ENCODE measurements at regions not wholly inside any gene's neighbourhood (a gene's known extent, or its start where the extent isn't known, plus 50 kb on each side); places are given as distances from the start of the nearest gene placed in this dataset.

GRCh38 chr3:117407317-117407716 lies 697.7 kb downstream of the TUSC7 start:
- DNase-seq (ENCODE audit: insufficient read length, low spot score) (no peak), FAIRE-seq (no peak)
- TF ChIP-seq CTCF (IDR thresholded peaks at IDR 0.05; ENCODE audit: insufficient read depth, missing control alignments): peak; percentile 23

DNA sequence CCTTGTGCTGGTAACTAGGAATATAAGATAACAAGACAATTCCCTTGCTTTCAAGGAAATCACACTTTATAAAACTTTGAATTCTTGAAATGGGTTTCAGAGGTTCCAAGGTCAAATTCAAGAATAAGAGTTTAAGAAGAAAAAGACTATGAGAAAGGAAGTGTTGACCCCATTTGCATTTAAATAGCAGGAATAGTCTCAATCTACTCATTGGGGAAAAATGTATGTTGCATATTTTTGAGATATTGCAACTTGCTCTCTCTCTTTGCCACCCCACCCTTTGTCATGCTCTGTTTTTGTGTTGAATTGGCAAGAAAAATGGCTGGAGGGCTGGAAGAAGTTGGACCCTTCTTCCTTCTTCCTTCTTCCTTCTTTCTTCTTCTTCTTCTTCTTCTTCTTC lies 699.2 kb downstream of the TUSC7 start:
- no peak for TF ChIP-seq CTCF (IDR thresholded peaks at IDR 0.05; ENCODE audit: insufficient read depth, missing control alignments)
- no peak for DNase-seq (ENCODE audit: insufficient read length, low spot score)
- FAIRE-seq: no peak

GRCh38 chr3:117409256-117409655 lies 699.7 kb downstream of the TUSC7 start:
- DNase-seq (ENCODE audit: insufficient read length, low spot score): no peak
- TF ChIP-seq CTCF (IDR thresholded peaks at IDR 0.05; ENCODE audit: insufficient read depth, missing control alignments): no peak
- no peak for FAIRE-seq

GRCh38 chr3:117409701-117410459 lies 700.3 kb downstream of the TUSC7 start:
- FAIRE-seq (no peak), DNase-seq (ENCODE audit: insufficient read length, low spot score) (no peak)
- no peak for TF ChIP-seq CTCF (IDR thresholded peaks at IDR 0.05; ENCODE audit: insufficient read depth, missing control alignments)

- DNase-seq (ENCODE audit: insufficient read length, low spot score) (no peak), FAIRE-seq (peak; percentile 69)
- TF ChIP-seq CTCF (IDR thresholded peaks at IDR 0.05; ENCODE audit: insufficient read depth, missing control alignments): no peak
Measured at GRCh38 chr3:117411971-117412370, 702.4 kb downstream of the TUSC7 start.

DNA sequence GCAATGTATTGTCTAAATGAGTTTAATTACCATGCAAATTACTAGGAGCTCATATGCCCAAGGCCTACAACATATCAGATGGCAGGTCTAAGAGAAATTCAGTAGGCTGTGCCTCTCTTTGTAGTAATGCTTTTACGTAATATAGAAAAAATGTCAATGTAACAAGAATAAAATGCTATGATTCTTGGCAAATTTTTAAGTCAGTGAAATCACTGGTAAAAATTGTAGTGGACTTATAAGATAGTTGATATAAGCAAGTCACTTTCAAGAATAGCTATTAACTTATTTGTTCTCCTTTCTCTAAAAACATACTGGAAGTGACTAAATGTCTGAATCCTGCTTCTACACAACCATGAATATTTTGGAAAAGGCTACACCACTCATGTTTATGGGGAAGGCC lies 707.8 kb downstream of the TUSC7 start:
- no peak for TF ChIP-seq CTCF (IDR thresholded peaks at IDR 0.05; ENCODE audit: insufficient read depth, missing control alignments)
- DNase-seq (ENCODE audit: insufficient read length, low spot score): no peak
- no peak for FAIRE-seq

DNA sequence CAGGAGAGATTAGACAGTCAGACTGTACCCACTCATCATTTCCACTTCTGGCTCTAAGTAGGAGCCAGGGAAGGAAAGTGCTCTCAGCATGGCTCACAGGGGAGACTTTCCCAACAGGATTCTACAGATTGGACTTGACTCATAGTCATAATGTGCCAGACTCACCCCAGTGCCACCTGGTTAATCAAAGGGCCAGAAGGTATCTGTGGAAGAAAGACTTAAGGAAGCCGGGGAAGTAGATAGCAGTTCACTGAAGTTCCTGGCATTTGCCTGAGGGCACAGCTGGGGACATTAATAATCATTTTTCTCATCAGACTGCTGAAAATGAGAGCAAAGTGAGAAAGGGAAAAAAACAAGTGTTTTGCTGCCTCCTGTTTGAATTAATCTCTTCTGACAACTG lies 717.5 kb downstream of the TUSC7 start:
- TF ChIP-seq CTCF (IDR thresholded peaks at IDR 0.05; ENCODE audit: insufficient read depth, missing control alignments): no peak
- DNase-seq (ENCODE audit: insufficient read length, low spot score): no peak
- no peak for FAIRE-seq
